H9 (cell line): ENCODE measurements at regions not wholly inside any gene's neighbourhood (a gene's known extent, or its start where the extent isn't known, plus 50 kb on each side); places are given as distances from the start of the nearest gene placed in this dataset.

Experiments
- DNase-seq: peaks from one replicate; pipeline ENCODE4 v3.0.0-alpha.2; 2017
- H2AFZ ChIP-seq: one replicate; pipeline ENCODE4 v1.6.1; 2013; ENCODE audit warnings: mild to moderate bottlenecking, low read length, control low read depth, moderate library complexity
- H2AK5ac ChIP-seq: 2 replicates; pipeline ENCODE4 v1.6.1; 2013; ENCODE audit warnings: low read length, control low read depth, mixed read lengths; ENCODE audit not compliant: insufficient read length
- H2BK120ac ChIP-seq: one replicate; pipeline ENCODE4 v1.6.1; 2013; ENCODE audit warnings: low read depth, mild to moderate bottlenecking, low read length, control low read depth, inconsistent platforms; ENCODE audit not compliant: poor library complexity, severe bottlenecking
- H2BK12ac ChIP-seq: 2 replicates; pipeline ENCODE4 v1.6.1; 2013; ENCODE audit warnings: low read length, control low read depth, mixed read lengths, low read depth; ENCODE audit not compliant: insufficient read length
- H2BK15ac ChIP-seq: 2 replicates; pipeline ENCODE4 v1.6.1; 2013; ENCODE audit warnings: low read depth, low read length, control low read depth
- H2BK20ac ChIP-seq: one replicate; pipeline ENCODE4 v1.6.1; 2013; ENCODE audit warnings: low read depth, mild to moderate bottlenecking, low read length, control low read depth, inconsistent platforms; ENCODE audit not compliant: poor library complexity, severe bottlenecking
- H2BK5ac ChIP-seq: 2 replicates; pipeline ENCODE4 v1.6.1; 2013; ENCODE audit warnings: low read length, control low read depth, mixed read lengths; ENCODE audit not compliant: insufficient read length
- H3K14ac ChIP-seq: 2 replicates; pipeline ENCODE4 v1.6.1; 2013; ENCODE audit warnings: low read length, control low read depth; ENCODE audit not compliant: insufficient read depth
- H3K18ac ChIP-seq: 2 replicates; pipeline ENCODE4 v1.6.1; 2013; ENCODE audit warnings: low read depth, mild to moderate bottlenecking, mixed read lengths, low read length, control low read depth; ENCODE audit not compliant: insufficient read length
- H3K23ac ChIP-seq: 2 replicates; pipeline ENCODE4 v1.6.1; 2013; ENCODE audit warnings: low read length, control low read depth, mixed read lengths, low read depth; ENCODE audit not compliant: insufficient read length
- H3K23me2 ChIP-seq: 2 replicates; pipeline ENCODE4 v1.6.1; 2013; ENCODE audit warnings: low read depth, mild to moderate bottlenecking, mixed read lengths, low read length, control low read depth; ENCODE audit not compliant: insufficient read length, poor library complexity, severe bottlenecking
- H3K27ac ChIP-seq: 2 replicates; pipeline ENCODE4 v1.5.1; 2013; ENCODE audit warnings: low read length, control low read depth, mixed read lengths, low read depth; ENCODE audit not compliant: insufficient read length
- H3K27me3 ChIP-seq: 2 replicates; pipeline ENCODE4 v1.6.1; 2013; ENCODE audit warnings: low read length, control low read depth, inconsistent platforms; ENCODE audit not compliant: insufficient read depth
- H3K4ac ChIP-seq: 2 replicates; pipeline ENCODE4 v1.6.1; 2013; ENCODE audit warnings: low read depth, mild to moderate bottlenecking, control low read depth, inconsistent platforms, low read length, moderate library complexity
- H3K4me1 ChIP-seq: 2 replicates; pipeline ENCODE4 v1.6.1; 2013; ENCODE audit warnings: low read length, control low read depth, inconsistent platforms; ENCODE audit not compliant: insufficient read depth
- H3K4me2 ChIP-seq: 2 replicates; pipeline ENCODE4 v1.6.1; 2013; ENCODE audit warnings: low read length, control low read depth, mixed read lengths; ENCODE audit not compliant: insufficient read length, insufficient read depth
- H3K56ac ChIP-seq: 2 replicates; pipeline ENCODE4 v1.6.1; 2013; ENCODE audit warnings: low read depth, mild to moderate bottlenecking, mixed read lengths, low read length, control low read depth; ENCODE audit not compliant: insufficient read length
- H3K79me1 ChIP-seq: 2 replicates; pipeline ENCODE4 v1.6.1; 2013; ENCODE audit warnings: low read depth, mild to moderate bottlenecking, moderate library complexity, low read length, control low read depth, inconsistent platforms; ENCODE audit not compliant: insufficient read depth, poor library complexity, severe bottlenecking
- H3K79me2 ChIP-seq: 2 replicates; pipeline ENCODE4 v1.6.1; 2013; ENCODE audit warnings: low read length, control low read depth, inconsistent platforms; ENCODE audit not compliant: insufficient read depth
- H3K9ac ChIP-seq: 2 replicates; pipeline ENCODE4 v1.6.1; 2013; ENCODE audit warnings: low read length, control low read depth, mixed read lengths; ENCODE audit not compliant: insufficient read length; ENCODE audit errors: extremely low read depth
- H3K9me3 ChIP-seq: one replicate; pipeline ENCODE4 v1.6.1; 2013; ENCODE audit warnings: low read depth, low read length, inconsistent platforms; ENCODE audit not compliant: control insufficient read depth
- H3T11ph ChIP-seq: one replicate; pipeline ENCODE4 v1.6.1; 2013; ENCODE audit warnings: mild to moderate bottlenecking, low read length, control low read depth, inconsistent platforms
- H4K20me1 ChIP-seq: one replicate; pipeline ENCODE4 v1.6.1; 2013; ENCODE audit not compliant: control insufficient read depth, insufficient read length, insufficient read depth
- H4K5ac ChIP-seq: 2 replicates; pipeline ENCODE4 v1.6.1; 2013; ENCODE audit warnings: low read depth, mild to moderate bottlenecking, mixed read lengths, low read length, control low read depth; ENCODE audit not compliant: insufficient read length
- H4K8ac ChIP-seq: replicated peaks from 2 replicates; pipeline ENCODE4 v1.6.1; 2013; ENCODE audit warnings: low read length, control low read depth, mixed read lengths, low read depth; ENCODE audit not compliant: insufficient read length
- H4K91ac ChIP-seq: 2 replicates; pipeline ENCODE4 v1.6.1; 2013; ENCODE audit warnings: low read depth, mild to moderate bottlenecking, moderate library complexity, mixed read lengths, low read length, control low read depth; ENCODE audit not compliant: insufficient read length
- H3K27ac Mint-ChIP-seq, 3 experiments: 2 replicates in 2 of 3; 3 replicates in 1 of 3; pipeline ENCODE4 v1.8.0; 2020 to 2021; ENCODE audit warnings: mixed read lengths in 3 of 3, mild to moderate bottlenecking in 1 of 3, moderate library complexity in 1 of 3
- H3K27me3 Mint-ChIP-seq: 2 replicates; pipeline ENCODE4 v1.8.0; 2021; ENCODE audit warnings: low read depth, mild to moderate bottlenecking, moderate library complexity, mixed read lengths
- H3K36me3 Mint-ChIP-seq, 3 experiments: 2 replicates in 2 of 3; 3 replicates in 1 of 3; pipeline ENCODE4 v1.8.0; 2020 to 2021; ENCODE audit warnings: low read depth in 3 of 3, mixed read lengths in 3 of 3; ENCODE audit not compliant: insufficient read depth in 1 of 3
- H3K4me1 Mint-ChIP-seq, 2 experiments: 2 replicates each; pipeline ENCODE4 v1.8.0; 2020; ENCODE audit warnings: mixed read lengths in 2 of 2
- H3K4me3 Mint-ChIP-seq, 2 experiments: 2 replicates in 1 of 2; 3 replicates in 1 of 2; pipeline ENCODE4 v1.8.0; 2020 to 2021; ENCODE audit warnings: mild to moderate bottlenecking in 2 of 2, mixed read lengths in 2 of 2, moderate library complexity in 1 of 2
- H3K9me3 Mint-ChIP-seq, 2 experiments: 2 replicates in 1 of 2; 3 replicates in 1 of 2; pipeline ENCODE4 v1.8.0; 2020; ENCODE audit warnings: mild to moderate bottlenecking in 2 of 2, mixed read lengths in 2 of 2, moderate library complexity in 1 of 2
- WGBS: extraction: QIAGEN DNeasy Blood & Tissue Kit; methylation state at CpG from one replicate; pipeline ENCODE4 v1.1.7; 2013; ENCODE audit warnings: missing lambda C conversion rate, low lambda C conversion rate, mixed read lengths; ENCODE audit not compliant: insufficient read length; ENCODE audit errors: extremely low coverage; 5-methylcytosine and 5-hydroxymethylcytosine counted together
- TF ChIP-seq, protein P1 (sequence below): fragments of 200-600 bp; sonication (generic); conservative IDR thresholded peaks from 3 replicates; pipeline ENCODE4 v1.8.0; 2021; ENCODE audit warnings: antibody characterized with exemption, mild to moderate bottlenecking

DNA sequence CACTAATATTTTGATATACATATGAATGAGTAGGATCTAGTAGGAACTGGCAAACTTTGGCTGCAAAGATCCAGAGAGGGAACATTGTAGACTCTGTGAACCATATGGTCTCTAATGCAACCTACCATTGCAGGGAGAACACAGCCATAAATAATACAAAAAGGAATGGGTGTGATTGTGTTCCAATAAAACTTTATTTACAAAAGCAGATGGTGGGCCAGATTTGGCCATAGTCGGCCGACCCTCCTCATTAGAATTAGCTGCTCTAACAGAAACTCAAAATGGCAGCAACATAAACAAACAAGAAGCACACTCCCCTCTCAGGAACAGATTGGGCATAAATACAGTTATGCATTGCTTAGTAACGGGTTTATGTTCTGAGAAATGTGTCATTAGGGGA is 198.1 kb upstream of the RBPJ start:
- no CpG with 5 or more reads among the region's 3 CpGs for WGBS
- Histone ChIP-seq H2AFZ (no peak overlapping the region), H4K91ac (no peak overlapping the region), H2BK20ac (no peak overlapping the region), H3K4me2 (no peak overlapping the region), H2BK12ac (no peak overlapping the region), H2BK5ac (no peak overlapping the region), H3K27me3 (no peaks in the 10 kb centered on the region), H3K27ac (no peak overlapping the region), H3K23me2 (no peaks in the 10 kb centered on the region), H4K8ac (no peak overlapping the region), H3K79me1 (no peaks in the 10 kb centered on the region), H3K23ac (no peak overlapping the region), H3T11ph (no peak overlapping the region), H4K20me1 (no peaks in the 10 kb centered on the region), H3K79me2 (no peaks in the 10 kb centered on the region), H3K56ac (no peak overlapping the region), H3K14ac (no peak overlapping the region), H3K18ac (no peak overlapping the region), H3K9me3 (no peaks in the 10 kb centered on the region), H3K4ac (no peak overlapping the region), H2BK120ac (no peak overlapping the region), H4K5ac (no peak overlapping the region), H3K4me1 (no peaks in the 10 kb centered on the region), H2BK15ac (no peak overlapping the region), H2AK5ac (no peak overlapping the region), H3K9ac (no peak overlapping the region)
- Mint-ChIP-seq H3K27me3 (no peaks in the 10 kb centered on the region), H3K4me3 (no peak overlapping the region), H3K27ac (no peak overlapping the region), H3K36me3 (no peaks in the 10 kb centered on the region; a peak in 2 of 7 replicates), H3K4me1 (no peaks in the 10 kb centered on the region), H3K9me3 (peaks cover 0 to 2% of the 10 kb centered on the region in 2 experiments; a peak in 1 of 5 replicates)
- TF ChIP-seq, protein P1, sequence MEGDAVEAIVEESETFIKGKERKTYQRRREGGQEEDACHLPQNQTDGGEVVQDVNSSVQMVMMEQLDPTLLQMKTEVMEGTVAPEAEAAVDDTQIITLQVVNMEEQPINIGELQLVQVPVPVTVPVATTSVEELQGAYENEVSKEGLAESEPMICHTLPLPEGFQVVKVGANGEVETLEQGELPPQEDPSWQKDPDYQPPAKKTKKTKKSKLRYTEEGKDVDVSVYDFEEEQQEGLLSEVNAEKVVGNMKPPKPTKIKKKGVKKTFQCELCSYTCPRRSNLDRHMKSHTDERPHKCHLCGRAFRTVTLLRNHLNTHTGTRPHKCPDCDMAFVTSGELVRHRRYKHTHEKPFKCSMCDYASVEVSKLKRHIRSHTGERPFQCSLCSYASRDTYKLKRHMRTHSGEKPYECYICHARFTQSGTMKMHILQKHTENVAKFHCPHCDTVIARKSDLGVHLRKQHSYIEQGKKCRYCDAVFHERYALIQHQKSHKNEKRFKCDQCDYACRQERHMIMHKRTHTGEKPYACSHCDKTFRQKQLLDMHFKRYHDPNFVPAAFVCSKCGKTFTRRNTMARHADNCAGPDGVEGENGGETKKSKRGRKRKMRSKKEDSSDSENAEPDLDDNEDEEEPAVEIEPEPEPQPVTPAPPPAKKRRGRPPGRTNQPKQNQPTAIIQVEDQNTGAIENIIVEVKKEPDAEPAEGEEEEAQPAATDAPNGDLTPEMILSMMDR = no peak
- no peak for DNase-seq
